Smooth muscle cell (in vitro differentiated cells): ENCODE measurements at regions not wholly inside any gene's neighbourhood (a gene's known extent, or its start where the extent isn't known, plus 50 kb on each side); places are given as distances from the start of the nearest gene placed in this dataset.

ENCODE experiments used
- DNase-seq: peaks from one replicate; lab custom pipeline; 2025; ENCODE audit not compliant: unreplicated experiment; lab: John Stamatoyannopoulos, UW
- H2AFZ ChIP-seq: fragments of 200-600 bp; sonication (generic); 2 replicates; pipeline ENCODE4 v1.6.0; 2016; ENCODE audit warnings: antibody characterized with exemption, low read depth, mild to moderate bottlenecking
- H3F3A ChIP-seq: fragments of 200-600 bp; sonication (generic); 2 replicates; pipeline ENCODE4 v1.6.0; 2017; ENCODE audit warnings: antibody characterized with exemption, low read depth
- H3K27ac ChIP-seq: fragments of 200-600 bp; sonication (generic); 2 replicates; pipeline ENCODE4 v1.5.1; 2016; ENCODE audit warnings: low read depth, mild to moderate bottlenecking
- H3K27me3 ChIP-seq: fragments of 200-600 bp; sonication (generic); 2 replicates; pipeline ENCODE4 v1.6.1; 2016; ENCODE audit warnings: low read depth, mild to moderate bottlenecking
- H3K36me3 ChIP-seq: fragments of 200-600 bp; sonication (generic); 2 replicates; pipeline ENCODE4 v1.5.1; 2016; ENCODE audit warnings: low read depth
- H3K4me1 ChIP-seq: fragments of 200-600 bp; sonication (generic); 2 replicates; pipeline ENCODE4 v1.5.1; 2016; ENCODE audit warnings: low read depth
- H3K4me2 ChIP-seq: fragments of 200-600 bp; sonication (generic); 2 replicates; pipeline ENCODE4 v1.6.0; 2016; ENCODE audit warnings: mild to moderate bottlenecking
- H3K4me3 ChIP-seq: fragments of 200-600 bp; sonication (generic); 2 replicates; pipeline ENCODE4 v1.5.1; 2016; ENCODE audit warnings: mild to moderate bottlenecking
- H3K79me2 ChIP-seq: fragments of 200-600 bp; sonication (generic); 2 replicates; pipeline ENCODE4 v1.6.0; 2016; ENCODE audit warnings: low read depth, mild to moderate bottlenecking
- H3K9ac ChIP-seq: fragments of 200-600 bp; sonication (generic); 2 replicates; pipeline ENCODE4 v1.6.0; 2016; ENCODE audit warnings: low read depth
- H3K9me3 ChIP-seq: fragments of 200-600 bp; sonication (generic); replicated peaks from 2 replicates; pipeline ENCODE4 v1.5.1; 2016; ENCODE audit warnings: low read depth
- H4K20me1 ChIP-seq: fragments of 200-600 bp; sonication (generic); 2 replicates; pipeline ENCODE4 v1.6.0; 2016; ENCODE audit warnings: low read depth
- WGBS: methylation state at CpG from one replicate; pipeline ENCODE4 v1.1.7; 2016; ENCODE audit warnings: low lambda C conversion rate; 5-methylcytosine and 5-hydroxymethylcytosine counted together
- TF ChIP-seq, protein P1 (sequence below): fragments of 200-600 bp; sonication (generic); IDR thresholded peaks from 2 replicates; pipeline ENCODE4 v1.5.1; 2017; ENCODE audit warnings: borderline replicate concordance, mild to moderate bottlenecking, antibody characterized with exemption; ENCODE audit not compliant: insufficient read depth, poor library complexity, severe bottlenecking

- H2AFZ ChIP-seq, result no peak overlapping the region
- H3K4me1 ChIP-seq, result no peaks in the 10 kb centered on the region
- H3K4me2 ChIP-seq, result no peak overlapping the region
- H3K9me3 ChIP-seq, result no peaks in the 10 kb centered on the region
- H3K79me2 ChIP-seq, result no peaks in the 10 kb centered on the region
- 98% methylated on average over 7 of the region's 7 CpGs for WGBS
- H3K27ac ChIP-seq, result no peak overlapping the region
- H3K36me3 ChIP-seq, result no peaks in the 10 kb centered on the region
- H3K4me3 ChIP-seq, result no peak overlapping the region
- TF ChIP-seq, protein P1, sequence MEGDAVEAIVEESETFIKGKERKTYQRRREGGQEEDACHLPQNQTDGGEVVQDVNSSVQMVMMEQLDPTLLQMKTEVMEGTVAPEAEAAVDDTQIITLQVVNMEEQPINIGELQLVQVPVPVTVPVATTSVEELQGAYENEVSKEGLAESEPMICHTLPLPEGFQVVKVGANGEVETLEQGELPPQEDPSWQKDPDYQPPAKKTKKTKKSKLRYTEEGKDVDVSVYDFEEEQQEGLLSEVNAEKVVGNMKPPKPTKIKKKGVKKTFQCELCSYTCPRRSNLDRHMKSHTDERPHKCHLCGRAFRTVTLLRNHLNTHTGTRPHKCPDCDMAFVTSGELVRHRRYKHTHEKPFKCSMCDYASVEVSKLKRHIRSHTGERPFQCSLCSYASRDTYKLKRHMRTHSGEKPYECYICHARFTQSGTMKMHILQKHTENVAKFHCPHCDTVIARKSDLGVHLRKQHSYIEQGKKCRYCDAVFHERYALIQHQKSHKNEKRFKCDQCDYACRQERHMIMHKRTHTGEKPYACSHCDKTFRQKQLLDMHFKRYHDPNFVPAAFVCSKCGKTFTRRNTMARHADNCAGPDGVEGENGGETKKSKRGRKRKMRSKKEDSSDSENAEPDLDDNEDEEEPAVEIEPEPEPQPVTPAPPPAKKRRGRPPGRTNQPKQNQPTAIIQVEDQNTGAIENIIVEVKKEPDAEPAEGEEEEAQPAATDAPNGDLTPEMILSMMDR, result no peak
- DNase-seq, result no peak
- peaks cover 5% of the 10 kb centered on the region for H3K27me3 ChIP-seq
- H3F3A ChIP-seq, result no peaks in the 10 kb centered on the region
- H3K9ac ChIP-seq, result no peak overlapping the region
- H4K20me1 ChIP-seq, result no peaks in the 10 kb centered on the region
Measured at GRCh38 chr11:76298255-76298654, 82.7 kb downstream of the THAP12 start.

- Histone ChIP-seq H3K4me3 (no peak overlapping the region), H3F3A (no peaks in the 10 kb centered on the region), H3K9me3 (no peaks in the 10 kb centered on the region), H3K9ac (no peak overlapping the region), H3K79me2 (no peaks in the 10 kb centered on the region), H2AFZ (no peak overlapping the region), H3K36me3 (no peaks in the 10 kb centered on the region), H3K27ac (no peak overlapping the region), H3K27me3 (peaks cover 5% of the 10 kb centered on the region), H4K20me1 (no peaks in the 10 kb centered on the region), H3K4me1 (no peaks in the 10 kb centered on the region), H3K4me2 (no peak overlapping the region)
- TF ChIP-seq, protein P1, result no peak
- 91% methylated on average over 12 of the region's 12 CpGs for WGBS
- DNase-seq, result no peak
Measured at GRCh38 chr11:76296731-76297542, 84.0 kb downstream of the THAP12 start.

DNA sequence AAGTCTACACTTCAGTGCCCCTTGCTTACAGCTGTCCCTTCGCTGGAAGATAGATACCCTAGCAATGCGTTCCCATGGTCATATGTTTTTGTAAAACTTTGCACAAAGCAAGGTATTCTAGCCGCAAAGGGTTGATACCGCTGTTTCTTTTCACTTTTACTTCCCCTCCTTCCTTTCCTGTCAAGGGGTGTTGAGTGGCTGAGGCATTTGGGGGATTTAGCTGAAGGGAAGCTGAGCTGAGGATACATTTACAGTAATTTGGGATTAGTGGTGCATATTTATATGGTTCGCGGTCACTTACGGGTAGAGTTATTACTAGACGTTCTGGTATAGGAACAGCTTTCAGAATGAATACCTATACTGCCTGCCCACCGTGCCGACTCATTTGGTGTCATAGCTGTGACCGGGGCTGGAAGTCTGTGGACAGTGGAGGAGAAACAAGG lies 86.9 kb upstream of the WNT11 start:
- H2AFZ ChIP-seq, result no peak overlapping the region
- H3K9ac ChIP-seq, result no peak overlapping the region
- no peak for DNase-seq
- no peaks in the 10 kb centered on the region for H3K4me1 ChIP-seq
- H3K27ac ChIP-seq, result no peak overlapping the region
- no peaks in the 10 kb centered on the region for H3F3A ChIP-seq
- H3K27me3 ChIP-seq, result no peaks in the 10 kb centered on the region
- H3K4me3 ChIP-seq, result no peak overlapping the region
- no peaks in the 10 kb centered on the region for H3K36me3 ChIP-seq
- H3K79me2 ChIP-seq, result no peaks in the 10 kb centered on the region
- no peaks in the 10 kb centered on the region for H3K9me3 ChIP-seq
- no peaks in the 10 kb centered on the region for H4K20me1 ChIP-seq
- TF ChIP-seq, protein P1, result no peak
- H3K4me2 ChIP-seq, result peak overlapping the region; percentile 19
- 59% methylated on average over 11 of the region's 11 CpGs for WGBS
